GM18861 (cell line): ENCODE measurements at regions not wholly inside any gene's neighbourhood (a gene's known extent, or its start where the extent isn't known, plus 50 kb on each side); places are given as distances from the start of the nearest gene placed in this dataset.
"Not testable (repeated sequence)": the region's sequence is repeated elsewhere in the genome, so short reads cannot be mapped to it uniquely, and the experiment has no call there.

Experiments
- ATAC-seq: cut with Tn5 transposase; IDR thresholded peaks from one replicate; pipeline ENCODE4 v1.9.1; 2021; ENCODE audit not compliant: unreplicated experiment

DNA sequence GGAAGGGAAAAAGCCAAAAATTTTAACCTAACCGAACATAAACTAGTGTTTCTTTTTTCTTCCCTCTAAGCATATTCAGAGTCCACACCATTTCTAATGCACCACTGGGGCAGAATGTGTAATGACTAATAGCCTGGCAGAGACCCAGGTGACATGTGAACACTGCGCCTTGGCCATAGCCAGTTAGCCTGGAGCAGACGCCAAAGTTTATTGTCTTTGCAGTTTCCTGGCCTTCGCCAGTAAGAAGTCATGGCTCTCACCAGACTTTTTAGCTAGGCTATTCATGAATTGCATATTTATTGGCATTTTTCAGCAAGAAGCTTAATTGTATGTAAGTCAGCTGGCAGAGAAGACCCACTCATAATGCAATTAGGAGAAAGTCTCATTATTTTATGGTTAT lies 182.8 kb upstream of the SLC27A6 start:
- ATAC-seq: no peak

DNA sequence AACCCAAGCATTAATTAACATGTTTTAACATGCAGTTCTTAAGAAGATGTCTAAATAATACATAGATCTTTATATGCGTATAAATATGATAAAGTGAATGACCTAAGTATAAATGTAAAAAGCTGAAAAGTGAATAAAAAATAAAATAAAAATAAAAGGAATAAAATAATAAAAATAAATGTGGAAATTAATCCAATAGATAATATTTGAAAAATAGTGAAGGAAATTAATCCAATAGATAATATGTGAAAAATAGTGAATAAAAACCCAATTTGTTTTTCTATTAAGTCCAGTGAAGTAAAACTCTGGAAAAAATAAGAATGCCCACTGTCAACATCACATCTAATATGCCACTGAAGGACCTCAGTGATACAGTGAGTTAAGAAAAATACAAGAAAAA lies 180.6 kb upstream of the SLC27A6 start:
- no peak for ATAC-seq

DNA sequence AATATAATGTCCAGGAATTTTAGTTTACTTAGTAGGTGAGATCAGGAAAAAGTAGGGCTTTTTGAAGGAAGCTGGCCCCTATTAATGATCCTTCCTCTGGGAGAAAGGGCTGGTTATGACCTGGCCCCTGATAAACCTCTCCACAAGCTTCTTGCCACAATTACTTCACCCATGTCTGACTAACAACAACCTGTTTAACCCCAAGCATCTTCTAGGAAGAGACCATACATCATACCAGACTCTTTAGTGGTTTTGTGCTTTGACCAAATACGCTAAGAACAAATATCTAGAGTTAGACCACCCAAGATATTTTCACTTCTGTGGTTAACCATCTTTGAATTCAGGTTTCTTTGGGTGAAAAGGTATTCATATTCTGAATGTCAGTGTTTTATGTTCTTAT lies 174.0 kb upstream of the SLC27A6 start:
- no peak for ATAC-seq

DNA sequence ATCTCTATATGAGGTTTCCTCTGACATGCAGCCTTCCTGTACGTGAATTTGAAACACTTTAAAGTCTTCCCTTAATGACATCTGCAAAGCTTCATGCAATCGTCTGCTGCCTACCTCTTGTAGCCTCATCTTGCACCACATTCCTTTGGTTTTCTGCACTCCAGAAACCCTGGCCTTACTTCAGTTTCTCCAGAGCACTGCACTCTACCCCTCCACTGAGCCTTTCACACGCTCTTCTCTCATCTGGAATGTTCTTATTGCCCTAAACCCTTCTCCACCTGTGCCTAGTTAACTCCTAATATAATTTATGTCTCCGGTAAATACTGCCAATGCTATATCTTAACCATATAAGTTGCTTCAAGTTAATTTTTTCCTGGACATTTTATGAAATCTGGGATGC lies 168.8 kb upstream of the SLC27A6 start:
- no peak for ATAC-seq

DNA sequence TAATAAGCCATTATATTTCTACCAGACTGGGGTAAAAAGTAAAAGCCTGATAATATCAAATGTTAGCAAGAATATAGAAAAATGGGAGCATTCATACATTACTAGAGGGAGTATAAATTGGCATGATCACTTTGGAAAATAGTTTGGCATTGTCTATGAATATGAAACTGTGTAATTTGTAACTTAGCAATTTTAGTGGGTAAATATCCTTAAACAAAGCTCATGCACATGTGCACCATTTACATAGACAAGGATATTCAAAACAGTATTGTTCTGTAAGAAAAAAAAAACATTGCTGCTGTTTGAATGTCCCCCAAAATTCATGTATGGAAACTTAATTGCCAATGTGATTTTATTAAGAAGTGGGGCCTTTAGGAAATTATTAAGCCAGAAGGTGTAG lies 166.4 kb upstream of the SLC27A6 start:
- no peak for ATAC-seq

DNA sequence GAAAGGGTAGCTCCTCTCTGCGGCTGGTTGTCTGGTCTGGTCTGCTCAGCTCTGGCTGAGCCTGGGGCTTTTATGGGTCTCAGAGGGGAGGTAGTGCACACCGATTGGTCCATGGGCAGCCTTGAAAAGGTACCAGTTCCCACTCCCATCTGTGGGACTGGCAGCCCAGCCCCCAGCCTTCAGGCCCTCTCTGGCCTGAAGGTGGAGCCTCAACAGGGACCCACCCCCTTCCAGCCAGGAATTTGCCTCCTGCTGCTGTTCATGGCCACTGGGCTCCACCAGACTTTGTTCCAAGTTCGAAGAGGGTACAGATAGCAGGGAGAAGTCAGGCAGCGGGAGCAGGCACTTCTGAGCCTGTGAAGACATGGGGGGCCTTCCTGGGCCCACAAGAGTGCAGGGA lies 165.3 kb upstream of the SLC27A6 start:
- ATAC-seq: no peak

DNA sequence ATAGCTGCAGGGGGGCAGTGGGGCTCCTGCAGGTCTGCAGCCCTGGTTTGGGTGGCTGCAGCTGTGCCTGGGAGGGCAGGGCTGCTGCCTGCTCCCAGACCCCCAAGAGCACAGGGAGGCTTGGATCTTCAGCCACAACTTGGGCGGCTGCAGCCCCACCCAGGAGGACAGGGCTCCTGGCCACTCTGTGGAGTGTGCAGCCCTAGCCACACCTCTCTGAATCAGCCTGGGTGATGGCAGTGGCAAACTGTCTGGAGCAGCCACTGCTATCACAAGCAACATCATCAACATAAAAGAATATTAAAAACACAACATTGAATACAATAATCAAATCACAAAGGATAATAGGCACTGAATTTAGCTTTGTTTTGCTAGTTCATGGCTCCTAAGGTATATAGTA lies 164.9 kb upstream of the SLC27A6 start:
- no peak for ATAC-seq

DNA sequence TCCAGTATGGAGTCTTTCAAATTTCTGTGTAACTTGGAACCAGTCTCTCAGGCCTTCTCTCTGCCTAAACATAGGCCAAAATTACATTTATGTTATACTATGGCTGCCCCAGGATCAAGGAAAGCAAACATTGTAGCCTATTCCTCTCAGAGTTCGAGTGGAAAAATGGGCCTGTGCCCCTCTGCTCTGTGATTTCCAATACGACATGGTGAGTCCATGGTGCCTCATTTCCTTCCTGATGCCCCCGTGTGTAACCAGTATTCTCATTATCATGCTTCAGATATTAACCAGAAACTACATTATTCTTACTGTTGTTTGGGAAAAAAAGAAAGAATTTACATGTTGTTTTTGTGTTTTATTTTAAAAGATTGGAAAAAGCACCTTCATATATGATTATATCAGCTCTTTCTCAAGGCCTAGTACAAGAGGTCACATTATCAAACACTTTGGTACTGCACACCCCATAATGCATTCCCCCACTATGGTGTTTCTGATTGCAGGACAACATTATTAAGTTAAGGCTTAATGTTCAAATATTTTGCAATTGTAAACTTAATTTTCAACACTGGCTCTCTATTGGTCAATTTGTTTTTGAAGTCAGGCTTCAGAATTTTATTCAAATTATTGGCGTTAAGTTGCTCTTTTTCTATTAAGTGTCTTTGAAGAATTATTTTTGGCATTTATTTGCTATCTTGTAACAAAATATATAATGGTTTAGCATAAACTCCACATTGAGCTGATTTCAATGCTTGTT lies 151.8 kb upstream of the SLC27A6 start:
- ATAC-seq: no peak

DNA sequence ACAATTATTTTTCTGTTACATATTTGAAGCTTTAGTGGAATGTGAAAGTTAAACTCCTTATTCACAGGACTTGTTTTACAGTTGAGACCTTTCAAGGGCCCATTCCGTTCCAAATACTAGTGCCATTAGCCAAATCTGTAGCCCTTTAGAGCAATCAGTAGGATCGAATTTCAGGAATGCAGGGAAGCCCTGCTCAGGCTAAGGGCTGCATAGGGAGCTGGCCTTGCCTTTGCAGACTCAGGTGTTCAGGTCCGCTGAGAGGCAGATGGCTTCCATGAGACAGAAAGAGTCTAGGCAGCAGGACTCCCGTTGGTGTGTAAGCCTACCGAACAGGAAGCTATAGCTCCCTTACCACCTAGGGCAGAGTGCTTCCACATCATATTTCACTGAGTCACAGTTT lies 150.1 kb upstream of the SLC27A6 start:
- no peak for ATAC-seq

DNA sequence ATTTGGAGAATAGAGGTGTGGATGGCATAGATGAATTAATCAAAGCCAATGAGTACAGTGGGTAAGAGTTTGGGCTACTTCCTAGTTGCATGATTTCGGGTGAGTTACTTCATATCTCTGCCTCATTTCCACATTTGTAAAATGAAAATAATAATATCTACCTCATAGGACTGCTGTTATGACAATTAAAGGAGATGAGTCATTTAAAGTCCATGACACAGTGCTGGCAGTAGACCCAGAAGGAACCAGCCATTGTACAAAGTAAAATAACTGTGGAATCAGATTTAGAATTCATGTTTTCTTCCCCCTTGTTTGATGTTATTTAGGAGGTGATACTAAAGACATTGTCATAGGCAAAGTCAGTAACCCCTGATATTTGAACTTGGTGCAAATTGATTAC lies 139.5 kb upstream of the SLC27A6 start:
- no peak for ATAC-seq

DNA sequence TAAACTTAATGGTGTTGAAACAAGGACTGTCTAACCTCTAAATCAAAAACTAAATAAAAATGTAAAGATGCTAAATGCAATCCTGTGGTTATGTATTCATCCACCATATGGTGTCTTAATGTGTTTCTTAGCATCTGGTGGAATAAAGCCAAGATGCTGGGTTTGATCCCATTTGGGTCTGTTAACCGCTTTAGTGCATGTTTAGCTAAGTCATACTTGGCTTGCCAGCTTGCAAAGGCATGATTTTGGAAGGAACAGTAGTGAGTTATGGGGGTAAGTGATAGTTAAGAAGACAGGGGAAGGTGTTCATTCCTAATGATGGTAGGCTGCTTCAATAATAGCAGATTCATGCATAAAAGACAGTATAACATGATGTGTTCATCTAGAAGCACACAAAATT lies 139.0 kb upstream of the SLC27A6 start:
- ATAC-seq: no peak

DNA sequence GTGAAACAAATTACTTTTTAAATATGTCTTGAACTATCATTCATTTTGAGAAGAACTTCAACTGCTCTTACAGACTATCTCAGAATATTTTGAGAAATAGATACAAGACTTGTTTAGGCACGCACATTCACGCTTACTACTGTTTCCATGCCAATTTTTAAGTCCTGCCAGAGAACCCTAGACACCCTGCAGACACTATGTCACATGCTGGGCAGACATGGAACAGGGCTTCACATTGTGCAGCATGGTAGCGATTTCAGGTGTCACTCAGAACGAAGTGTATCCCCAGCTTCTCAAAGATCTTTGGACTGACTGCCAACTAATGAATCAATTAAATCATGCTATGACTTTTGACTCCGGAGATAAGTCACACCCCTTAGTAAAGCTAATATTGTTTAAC lies 128.7 kb upstream of the SLC27A6 start:
- no peak for ATAC-seq

DNA sequence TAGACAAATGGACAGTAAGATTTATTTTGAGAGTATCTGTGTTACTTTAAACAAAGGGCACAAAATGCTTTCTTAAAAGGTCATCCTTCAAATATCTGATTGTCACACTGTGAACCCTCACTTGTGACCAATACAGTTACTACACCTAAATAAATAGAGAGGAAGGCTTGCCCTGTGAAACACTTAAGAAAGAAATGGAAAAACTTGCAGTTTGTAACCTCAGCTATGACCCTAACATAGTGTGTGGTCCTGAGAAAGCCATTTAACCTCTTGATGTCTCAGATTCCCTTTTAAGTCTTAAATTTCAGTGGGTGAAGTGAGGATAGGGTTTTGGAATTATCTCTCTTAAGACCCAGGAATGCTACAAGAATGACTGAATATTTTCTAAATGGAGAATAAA lies 126.7 kb upstream of the SLC27A6 start:
- ATAC-seq: no peak

DNA sequence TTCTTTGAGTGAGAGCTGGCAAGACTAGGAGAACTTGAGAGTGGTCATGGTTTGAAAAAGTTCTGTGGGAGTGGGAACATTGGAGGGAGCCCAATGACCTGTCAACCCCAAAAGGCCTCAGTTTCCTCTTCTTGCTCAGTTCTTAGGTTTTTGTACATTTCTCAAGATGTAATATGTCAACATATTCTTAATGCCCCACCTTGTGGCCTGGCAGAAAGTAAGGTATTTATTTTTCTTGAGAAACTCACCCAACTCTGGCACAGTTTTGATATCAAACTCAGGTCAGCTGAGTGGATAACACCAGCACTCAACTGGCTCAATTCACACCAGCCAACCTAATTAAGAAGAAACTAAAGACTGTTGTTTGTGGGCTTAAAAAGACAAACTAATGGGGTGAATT lies 123.0 kb upstream of the SLC27A6 start:
- ATAC-seq: no peak

DNA sequence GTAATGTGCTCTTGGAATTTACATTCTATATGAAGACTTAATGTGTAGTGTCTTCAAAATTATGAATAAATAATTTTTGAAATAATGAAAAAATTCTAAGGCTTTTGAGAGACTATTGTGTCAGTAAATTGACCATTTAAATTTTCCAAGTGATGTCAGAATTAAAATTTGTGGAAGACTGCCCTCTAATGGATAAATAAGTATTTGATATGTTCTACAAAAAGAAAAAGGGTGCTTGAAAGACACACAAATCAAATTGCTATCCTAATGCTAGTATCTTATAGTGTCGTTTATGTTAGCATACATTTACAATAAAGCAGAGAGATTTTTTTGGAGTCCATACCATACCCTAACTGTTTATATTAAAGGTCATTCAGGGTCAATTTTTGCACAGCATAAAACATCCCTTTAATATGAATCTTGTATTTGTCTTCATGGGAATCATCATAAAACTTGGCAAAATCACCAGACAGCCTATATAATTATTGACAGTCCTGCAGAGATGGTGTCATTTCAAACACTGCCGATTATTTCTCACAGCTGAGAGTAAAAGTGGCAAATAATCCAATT lies 120.8 kb upstream of the SLC27A6 start:
- no peak for ATAC-seq

DNA sequence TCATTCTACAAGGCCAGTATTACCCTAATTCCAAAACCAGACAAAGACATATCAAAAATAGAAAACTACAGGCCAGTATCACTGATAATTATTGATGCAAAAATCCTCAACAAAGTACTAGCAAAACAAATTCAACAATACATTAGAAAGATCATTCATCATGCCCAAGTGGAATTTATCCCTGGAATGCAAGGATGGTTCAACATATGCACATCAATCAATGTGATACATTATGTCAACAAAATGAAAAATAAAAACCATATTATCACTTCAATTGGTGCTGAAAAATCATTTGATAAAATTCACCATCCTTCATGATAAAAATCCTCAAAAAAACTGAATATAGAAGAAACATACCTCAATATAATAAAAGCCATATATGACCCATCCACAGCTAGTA lies 115.2 kb upstream of the SLC27A6 start:
- no peak for ATAC-seq

DNA sequence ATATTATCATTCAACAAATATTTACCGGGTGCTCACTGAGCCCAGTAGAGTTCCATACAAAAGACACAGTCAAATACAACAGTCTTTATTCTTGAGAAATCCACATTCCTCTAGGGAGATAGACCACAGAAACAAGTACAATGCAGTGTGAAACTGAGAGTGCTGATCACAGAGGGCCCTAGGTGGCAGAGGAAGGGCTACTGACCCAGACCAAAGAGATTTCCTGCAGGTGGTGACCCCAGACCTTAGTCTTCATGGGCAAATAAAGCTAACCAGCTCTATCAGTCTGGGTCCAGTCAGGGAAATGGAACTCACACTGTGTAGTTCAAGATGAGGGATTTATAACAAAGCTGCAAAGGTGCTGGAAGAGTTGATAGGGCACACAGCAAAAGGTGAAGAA lies 110.4 kb upstream of the SLC27A6 start:
- no peak for ATAC-seq

DNA sequence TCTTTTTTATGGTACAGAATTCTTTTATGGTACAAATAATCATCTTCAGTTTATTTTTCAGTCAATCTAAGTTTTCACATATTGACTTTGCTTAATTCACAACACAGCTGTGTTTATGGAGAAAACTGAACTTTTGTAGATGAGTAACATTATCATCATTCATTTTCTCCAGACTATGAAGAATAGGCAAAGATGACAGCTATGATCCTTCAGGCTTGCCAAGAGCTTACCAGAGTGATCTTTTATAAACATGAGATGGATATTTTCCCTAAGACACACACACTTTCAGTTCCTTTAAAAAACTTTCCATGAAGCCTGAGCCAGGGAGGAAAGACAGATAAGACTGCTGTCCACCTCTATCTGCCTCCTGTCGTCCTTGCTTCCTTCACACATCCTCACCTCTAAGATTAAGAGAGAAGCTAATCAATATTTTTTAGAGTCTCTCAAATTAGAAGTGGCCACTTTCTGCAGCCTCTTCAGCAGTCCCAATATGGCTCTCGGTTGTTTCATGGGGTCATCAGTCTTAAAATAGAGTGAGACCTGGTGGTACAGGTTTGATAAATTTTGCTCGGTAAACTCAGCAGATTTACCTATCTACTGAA lies 108.1 kb upstream of the SLC27A6 start:
- ATAC-seq: no peak

DNA sequence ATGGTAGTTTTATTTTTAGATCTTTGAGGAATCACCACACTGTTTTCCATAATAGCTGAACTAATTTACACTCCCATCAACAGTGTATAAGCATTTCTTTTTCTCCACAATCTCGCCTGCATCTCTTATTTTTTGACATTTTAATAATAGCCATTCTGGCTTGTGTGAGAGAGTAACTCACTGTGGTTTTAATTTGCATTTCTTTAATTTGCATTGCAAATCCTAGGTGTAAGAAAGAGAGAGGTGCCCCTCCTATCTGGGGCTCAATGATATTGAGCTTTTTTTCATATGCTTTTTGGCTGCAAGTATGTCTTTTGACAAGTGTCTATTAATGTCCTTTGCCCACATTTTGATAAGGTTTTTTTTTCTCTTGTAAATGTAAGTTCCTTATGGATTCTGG lies 106.3 kb upstream of the SLC27A6 start:
- ATAC-seq: no peak

DNA sequence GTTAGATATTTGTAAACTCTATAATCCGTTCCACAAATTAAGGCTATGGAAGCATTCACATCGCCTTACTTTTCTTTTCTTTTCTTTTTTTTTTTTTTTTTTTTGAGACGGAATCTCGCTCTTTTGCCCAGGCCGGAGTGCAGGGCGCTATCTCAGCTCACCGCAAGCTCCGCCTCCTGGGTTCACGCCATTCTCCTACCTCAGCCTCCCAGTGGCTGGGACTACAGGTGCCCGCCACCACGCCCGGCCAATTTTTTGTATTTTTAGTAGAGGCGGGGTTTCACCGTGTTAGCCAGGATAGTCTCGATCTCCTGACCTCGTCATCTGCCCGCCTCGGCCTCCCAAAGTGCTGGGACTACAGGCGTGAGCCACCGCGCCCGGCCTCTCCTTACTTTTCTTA lies 104.1 kb upstream of the SLC27A6 start:
- ATAC-seq: not testable (repeated sequence)

DNA sequence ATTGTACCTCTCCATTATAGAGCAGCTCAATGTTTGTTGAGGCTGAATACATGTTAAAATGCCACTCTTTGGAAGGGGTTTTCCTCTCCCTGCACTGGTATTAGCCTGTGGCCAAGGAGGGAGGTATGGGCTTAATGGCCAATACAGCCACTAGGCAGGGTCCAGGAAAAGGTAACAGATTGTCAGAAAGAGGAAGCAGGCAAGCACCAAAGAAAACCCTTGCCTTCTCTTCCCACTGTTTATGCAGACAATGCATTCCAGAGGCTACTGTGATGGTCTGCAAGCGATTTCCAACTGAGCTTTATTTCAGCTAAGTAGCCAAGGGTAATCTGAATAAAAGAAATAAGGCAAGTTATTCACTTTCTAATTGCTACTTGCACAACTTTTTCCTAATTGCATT lies 95.3 kb upstream of the SLC27A6 start:
- no peak for ATAC-seq

DNA sequence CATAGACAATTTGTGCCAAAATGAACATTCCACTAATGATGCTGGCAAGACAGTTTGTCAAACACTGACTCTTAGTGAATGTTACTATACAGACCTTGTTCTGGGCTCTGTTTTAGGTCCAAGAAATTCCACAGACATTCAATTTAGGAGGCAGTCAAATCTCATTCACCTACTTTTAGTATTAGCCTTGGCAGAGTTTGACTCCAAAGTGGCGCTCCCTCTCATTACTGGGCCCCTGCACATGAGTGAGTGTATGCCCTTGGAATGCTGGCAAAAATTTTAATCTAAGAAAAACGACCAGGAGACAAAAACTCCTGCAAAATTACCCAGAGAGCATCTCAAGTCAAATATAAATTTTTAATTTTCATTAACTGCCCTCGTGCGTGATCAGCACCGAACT lies 94.9 kb upstream of the SLC27A6 start:
- no peak for ATAC-seq

DNA sequence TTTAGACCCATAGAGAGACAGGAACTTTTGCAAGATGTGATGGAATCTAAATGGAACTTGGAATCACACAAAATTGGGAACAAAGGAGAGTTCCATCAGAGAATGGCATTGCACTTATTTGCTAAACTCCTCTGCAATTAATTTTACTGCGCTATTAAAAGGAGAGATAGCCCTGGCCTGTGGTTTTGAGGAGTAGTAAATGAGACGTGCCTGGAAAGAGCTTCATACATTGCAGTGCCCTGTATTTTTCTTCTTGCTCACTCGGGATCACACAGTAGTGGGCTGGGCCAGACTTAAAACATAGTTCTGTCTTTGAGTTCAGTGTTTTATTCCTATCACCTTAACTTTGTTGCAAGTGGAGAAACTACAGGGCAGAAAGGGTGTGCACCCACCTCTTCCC lies 94.4 kb upstream of the SLC27A6 start:
- no peak for ATAC-seq
